HCT116 (cell line): ENCODE measurements at regions not wholly inside any gene's neighbourhood (a gene's known extent, or its start where the extent isn't known, plus 50 kb on each side); places are given as distances from the start of the nearest gene placed in this dataset.

Experiments
- ATAC-seq: fragments of 200-7000 bp; cut with Tn5 transposase; 2 replicates; pipeline ENCODE4 v1.9.1; 2020; ENCODE audit warnings: mild to moderate bottlenecking, moderate library complexity
- BruUV-seq: library from RNA; stranded (reverse); fragments of 400-500 nt; replicated peaks from 2 replicates; lab custom pipeline; 2021; lab: Mats Ljungman, UMichigan
- CTCF ChIA-PET: fragments of 300-600 bp; sonication (Branson Sonifier 250); formaldehyde crosslinking; loops from one replicate; lab custom pipeline; 2021; ENCODE audit warnings: antibody characterized with exemption; lab: Charles Lee
- POLR2A ChIA-PET: fragments of 300-600, 350-600 bp; sonication (Branson Sonifier 250); formaldehyde crosslinking; loops from one replicate; lab custom pipeline; 2021; ENCODE audit warnings: antibody characterized with exemption; lab: Charles Lee
- RAD21 ChIA-PET, 2 experiments: fragments of 300-600 bp; sonication (Branson Sonifier 250); formaldehyde crosslinking; loops; one replicate each; lab custom pipeline; 2023; ENCODE audit warnings: low total read pairs in 2 of 2; ENCODE audit not compliant: uncharacterized antibody in 2 of 2, unreplicated experiment in 2 of 2, low non-redundant PET in 1 of 2; lab: Charles Lee
- DNase-seq: peaks from one replicate; pipeline ENCODE4 v3.0.0-alpha.2; 2010; ENCODE audit warnings: low read depth, low spot score
- H2AFZ ChIP-seq: fragments of 200-600 bp; shearing (Covaris generic), sonication (generic); 2 replicates; pipeline ENCODE4 v1.6.1; 2017; ENCODE audit warnings: low read depth, mixed run types, mixed read lengths, antibody characterized with exemption, low read length; ENCODE audit not compliant: poor library complexity, severe bottlenecking
- H3K27ac ChIP-seq: 2 replicates; pipeline ENCODE4 v1.5.1; 2012; ENCODE audit warnings: low read depth, low read length
- H3K27me3 ChIP-seq: fragments of 200-600 bp; sonication (generic); 2 replicates; pipeline ENCODE4 v1.6.1; 2016; ENCODE audit warnings: mixed run types, low read length, mixed read lengths; ENCODE audit not compliant: insufficient read depth
- H3K36me3 ChIP-seq, 2 experiments: fragments of 200-500 bp in 1 of 2; fragments of 200-600 bp in 1 of 2; sonication (Bioruptor generic) in 1 of 2; sonication (generic) in 1 of 2; 2 replicates each; pipeline versions ENCODE4 v1.5.1 to v1.6.1; 2014 to 2016; ENCODE audit warnings: low read length in 2 of 2, inconsistent platforms in 1 of 2, mixed read lengths in 1 of 2, mixed run types in 1 of 2; ENCODE audit not compliant: insufficient read depth in 2 of 2, control insufficient read depth in 1 of 2
- H3K4me1 ChIP-seq, 2 experiments: fragments of 200-600 bp in 1 of 2; sonication (generic) in 1 of 2; 2 replicates each; pipeline versions ENCODE4 v1.5.1 to v1.6.1; 2012 to 2017; ENCODE audit warnings: low read length in 2 of 2, inconsistent platforms in 1 of 2, mild to moderate bottlenecking in 1 of 2, mixed read lengths in 1 of 2, mixed run types in 1 of 2, moderate library complexity in 1 of 2; ENCODE audit not compliant: insufficient read depth in 2 of 2, control insufficient read depth in 1 of 2
- H3K4me2 ChIP-seq: fragments of 200-600 bp; sonication (generic); 2 replicates; pipeline ENCODE4 v1.6.1; 2017; ENCODE audit warnings: mixed run types, low read length, mixed read lengths
- H3K4me3 ChIP-seq, 2 experiments: fragments of 200-600 bp in 1 of 2; sonication (generic) in 1 of 2; replicated peaks in 1 of 2; 2 replicates each; pipeline ENCODE4 v1.5.1; 2011 to 2016; ENCODE audit warnings: low read length in 2 of 2, control low read depth in 1 of 2, low read depth in 1 of 2, mild to moderate bottlenecking in 1 of 2, mixed read lengths in 1 of 2, mixed run types in 1 of 2
- H3K79me2 ChIP-seq: fragments of 200-600 bp; sonication (generic); 2 replicates; pipeline ENCODE4 v1.6.1; 2017; ENCODE audit warnings: mild to moderate bottlenecking, mixed run types, low read length, moderate library complexity, mixed read lengths; ENCODE audit not compliant: insufficient read depth
- H3K9ac ChIP-seq: fragments of 200-600 bp; sonication (generic); 2 replicates; pipeline ENCODE4 v1.6.1; 2016; ENCODE audit warnings: low read length, mixed read lengths
- H3K9me2 ChIP-seq: fragments of 200-600 bp; sonication (generic), shearing (Covaris generic); 2 replicates; pipeline ENCODE4 v1.6.1; 2017; ENCODE audit warnings: mixed run types, mild to moderate bottlenecking, moderate library complexity; ENCODE audit not compliant: insufficient read depth
- H3K9me3 ChIP-seq, 2 experiments: fragments of 200-500 bp in 1 of 2; fragments of 200-600 bp in 1 of 2; sonication (Bioruptor generic) in 1 of 2; sonication (generic) in 1 of 2; 2 replicates each; pipeline ENCODE4 v1.6.1; 2014 to 2017; ENCODE audit warnings: low read length in 2 of 2, mixed read lengths in 2 of 2, inconsistent platforms in 1 of 2, low read depth in 1 of 2, mild to moderate bottlenecking in 1 of 2, mixed run types in 1 of 2, moderate library complexity in 1 of 2; ENCODE audit not compliant: control insufficient read depth in 1 of 2, insufficient read depth in 1 of 2
- H4K20me1 ChIP-seq: fragments of 200-600 bp; sonication (generic), shearing (Covaris generic); 2 replicates; pipeline ENCODE4 v1.6.1; 2017; ENCODE audit warnings: mixed run types, mild to moderate bottlenecking, moderate library complexity; ENCODE audit not compliant: insufficient read depth
- CEBPB ChIP-seq: IDR thresholded peaks from 2 replicates; pipeline ENCODE4 v1.6.1; 2012; ENCODE audit warnings: low read depth
- CTCF ChIP-seq, 3 experiments: fragments of 200-600 bp in 1 of 3; sonication (generic) in 1 of 3; IDR thresholded peaks in 2 of 3; conservative IDR thresholded peaks in 1 of 3; 2 replicates each; pipeline ENCODE4 v1.5.1; 2012 to 2017; ENCODE audit warnings: low read depth in 2 of 3, low read length in 2 of 3, antibody characterized with exemption in 1 of 3, borderline replicate concordance in 1 of 3, control low read depth in 1 of 3, mild to moderate bottlenecking in 1 of 3, mixed read lengths in 1 of 3, mixed run types in 1 of 3, moderate library complexity in 1 of 3; ENCODE audit not compliant: insufficient read depth in 1 of 3
- EGR1 ChIP-seq: IDR thresholded peaks from 2 replicates; pipeline ENCODE4 v1.6.1; 2012; ENCODE audit warnings: low read depth
- EZH2 ChIP-seq: fragments of 200-600 bp; sonication (generic); IDR thresholded peaks from 2 replicates; pipeline ENCODE4 v1.6.1; 2017; ENCODE audit warnings: antibody characterized with exemption, mixed run types
- EZH2phosphoT487 ChIP-seq: fragments of 200-600 bp; IDR thresholded peaks from 2 replicates; pipeline ENCODE4 v1.6.1; 2018; ENCODE audit warnings: antibody characterized with exemption, borderline replicate concordance
- FOSL1 ChIP-seq: IDR thresholded peaks from 2 replicates; pipeline ENCODE4 v1.6.1; 2012; ENCODE audit warnings: low read depth
- POLR2A ChIP-seq: IDR thresholded peaks from 2 replicates; pipeline ENCODE4 v1.7.0; 2011; ENCODE audit warnings: borderline replicate concordance; ENCODE audit not compliant: insufficient read depth, insufficient read length; ENCODE audit errors: extremely low read depth
- POLR2AphosphoS5 ChIP-seq: IDR thresholded peaks from 2 replicates; pipeline ENCODE4 v1.6.1; 2011; ENCODE audit warnings: mild to moderate bottlenecking, low read depth, low read length, moderate library complexity
- RAD21 ChIP-seq: IDR thresholded peaks from 2 replicates; pipeline ENCODE4 v1.6.1; 2012; ENCODE audit warnings: low read depth, mild to moderate bottlenecking
- SP1 ChIP-seq: IDR thresholded peaks from 2 replicates; pipeline ENCODE4 v1.6.1; 2012; ENCODE audit warnings: low read depth
- TCF7L2 ChIP-seq: IDR thresholded peaks from 2 replicates; pipeline ENCODE4 v1.7.0; 2011; ENCODE audit warnings: borderline replicate concordance, inconsistent platforms; ENCODE audit not compliant: insufficient read depth, insufficient read length; ENCODE audit errors: extremely low read depth
- YY1 ChIP-seq: IDR thresholded peaks from 2 replicates; pipeline ENCODE4 v1.6.1; 2011; ENCODE audit warnings: low read length, low read depth, moderate library complexity, mild to moderate bottlenecking; ENCODE audit not compliant: insufficient replicate concordance; ENCODE audit errors: extremely low read depth
- ZBTB33 ChIP-seq: IDR thresholded peaks from 2 replicates; pipeline ENCODE4 v1.6.1; 2011; ENCODE audit warnings: mild to moderate bottlenecking, low read length, moderate library complexity; ENCODE audit not compliant: insufficient replicate concordance; ENCODE audit errors: extremely low read depth
- ZFX ChIP-seq: fragments of 450-650 bp; IDR thresholded peaks from 2 replicates; pipeline ENCODE4 v1.6.1; 2017
- ZNF274 ChIP-seq: fragments of 200-500 bp; sonication (Bioruptor generic); IDR thresholded peaks from 2 replicates; pipeline ENCODE4 v1.6.1; 2014; ENCODE audit warnings: mild to moderate bottlenecking, low read depth, low read length, inconsistent platforms
- intact Hi-C: fragments of 100-400 bp; cut with micrococcal nuclease; formaldehyde crosslinking; loops from 2 replicates; pipeline ENCODE4 v1.10.0; 2022

- POLR2A ChIA-PET = no interaction called here
- intact Hi-C loops = no loop called here
- ATAC-seq (no peak), DNase-seq (no peak)
- BruUV-seq = no TSS peak
- no peaks in the 10 kb centered on the region for H3K9me2 ChIP-seq
- H3K4me2 ChIP-seq = no peak overlapping the region
- no peaks in the 10 kb centered on the region for H3K27me3 ChIP-seq
- no peak overlapping the region for H3K27ac ChIP-seq
- no peak overlapping the region for H3K9ac ChIP-seq
- RAD21 ChIA-PET = no interaction called here
- no peak for TF ChIP-seq EZH2phosphoT487
- TF ChIP-seq TCF7L2 = no peak
- TF ChIP-seq RAD21 = no peak
- TF ChIP-seq SP1 = no peak
- no peak for TF ChIP-seq POLR2A
- no peak for TF ChIP-seq ZFX
- no peak for TF ChIP-seq ZBTB33
- no peak for TF ChIP-seq EZH2
- no peak for TF ChIP-seq EGR1
- no peak for TF ChIP-seq CTCF (IDR thresholded peaks at IDR 0.05 in 2 of 3, conservative IDR thresholded peaks at IDR 0.05 in 1 of 3; ENCODE audit: borderline replicate concordance in 1 of 3, insufficient read depth in 1 of 3, low read depth in 2 of 3, low read length in 2 of 3)
- no peak for TF ChIP-seq CEBPB
- no peak for TF ChIP-seq ZNF274
- TF ChIP-seq FOSL1 = no peak
- no peak for TF ChIP-seq POLR2AphosphoS5
- no peak for TF ChIP-seq YY1
- CTCF ChIA-PET = no interaction called here
- no peaks in the 10 kb centered on the region for H3K4me1 ChIP-seq
- no peak overlapping the region for H3K4me3 ChIP-seq
- H2AFZ ChIP-seq = no peak overlapping the region
- H4K20me1 ChIP-seq = no peaks in the 10 kb centered on the region
- no peaks in the 10 kb centered on the region for H3K79me2 ChIP-seq
- no peaks in the 10 kb centered on the region; a peak in 2 of 4 replicates for H3K9me3 ChIP-seq
- H3K36me3 ChIP-seq = no peaks in the 10 kb centered on the region
Measured at GRCh38 chr11:90496722-90497121, 273.9 kb upstream of the CHORDC1 start.
